Loucy (cell line): ENCODE measurements at regions not wholly inside any gene's neighbourhood (a gene's known extent, or its start where the extent isn't known, plus 50 kb on each side); places are given as distances from the start of the nearest gene placed in this dataset.

Experiments
- CTCF ChIP-seq: fragments of 200-600 bp; sonication (generic); conservative IDR thresholded peaks from 2 replicates; pipeline ENCODE4 v1.5.1; 2014; ENCODE audit warnings: mild to moderate bottlenecking, antibody characterized with exemption, low read length
- EZH2phosphoT487 ChIP-seq: fragments of 200-600 bp; IDR thresholded peaks from 2 replicates; pipeline ENCODE4 v1.6.1; 2018; ENCODE audit warnings: antibody characterized with exemption, mild to moderate bottlenecking, moderate library complexity, borderline replicate concordance

GRCh38 chr18:38695559-38696280 is 1130.1 kb upstream of the CELF4 start:
- TF ChIP-seq CTCF (no peak), EZH2phosphoT487 (no peak)
